GM12878 (cell line): ENCODE measurements at regions not wholly inside any gene's neighbourhood (a gene's known extent, or its start where the extent isn't known, plus 50 kb on each side); places are given as distances from the start of the nearest gene placed in this dataset.

Experiments
- CBFB ChIP-seq: IDR thresholded peaks from 2 replicates; pipeline ENCODE4 v1.6.1; 2016; ENCODE audit warnings: antibody characterized with exemption, low read depth
- CUX1 ChIP-seq: IDR thresholded peaks from 2 replicates; pipeline ENCODE4 v1.6.1; 2012; ENCODE audit warnings: improper control_type of control experiment, low read depth, low read length; ENCODE audit not compliant: insufficient replicate concordance
- EP300 ChIP-seq, 2 experiments: fragments of 150-350 bp in 1 of 2; IDR thresholded peaks; 2 replicates each; pipeline ENCODE4 v1.6.1; 2011 to 2012; ENCODE audit warnings: low read depth in 2 of 2, low read length in 2 of 2, borderline replicate concordance in 1 of 2, improper control_type of control experiment in 1 of 2, inconsistent platforms in 1 of 2; ENCODE audit not compliant: control insufficient read depth in 1 of 2
- EZH2 ChIP-seq: IDR thresholded peaks from 2 replicates; pipeline ENCODE4 v1.6.1; 2012; ENCODE audit warnings: low read depth, mild to moderate bottlenecking, control low read depth, inconsistent platforms, low read length, borderline replicate concordance; ENCODE audit not compliant: control insufficient read depth
- IRF3 ChIP-seq: fragments of 450-650 bp; IDR thresholded peaks from 2 replicates; pipeline ENCODE4 v1.6.1; 2014; ENCODE audit warnings: mild to moderate bottlenecking
- NFIC ChIP-seq: IDR thresholded peaks from 2 replicates; pipeline ENCODE4 v1.6.1; 2012; ENCODE audit warnings: low read depth, mild to moderate bottlenecking, inconsistent platforms, low read length, moderate library complexity
- NR2C2 ChIP-seq: IDR thresholded peaks from 2 replicates; pipeline ENCODE4 v1.6.1; 2011; ENCODE audit warnings: borderline replicate concordance, low read depth; ENCODE audit not compliant: control insufficient read depth, insufficient read length
- NRF1 ChIP-seq: conservative IDR thresholded peaks from 2 replicates; pipeline ENCODE4 v1.6.1; 2011; ENCODE audit warnings: mild to moderate bottlenecking, low read depth, low read length, improper control_type of control experiment
- RFX5 ChIP-seq: IDR thresholded peaks from 2 replicates; pipeline ENCODE4 v1.6.1; 2011; ENCODE audit warnings: low read depth, low read length, improper control_type of control experiment
- SMC3 ChIP-seq: IDR thresholded peaks from 2 replicates; pipeline ENCODE4 v1.6.1; 2011; ENCODE audit warnings: low read length, improper control_type of control experiment, borderline replicate concordance
- SPI1 ChIP-seq: IDR thresholded peaks from 2 replicates; pipeline ENCODE4 v1.6.1; 2011; ENCODE audit warnings: low read depth, mild to moderate bottlenecking, low read length, moderate library complexity, borderline replicate concordance; ENCODE audit not compliant: insufficient read depth
- SRF ChIP-seq, 2 experiments: IDR thresholded peaks; 2 replicates each; pipeline ENCODE4 v1.6.1; 2011; ENCODE audit warnings: low read depth in 2 of 2, low read length in 2 of 2, mild to moderate bottlenecking in 1 of 2, moderate library complexity in 1 of 2
- TF ChIP-seq, protein P1 (sequence below), 3 experiments: IDR thresholded peaks in 2 of 3; conservative IDR thresholded peaks in 1 of 3; 2 replicates each; pipeline ENCODE4 v1.5.1; 2011; ENCODE audit warnings: low read depth in 3 of 3, low read length in 3 of 3, mild to moderate bottlenecking in 3 of 3, control low read depth in 2 of 3, moderate library complexity in 2 of 3, inconsistent platforms in 1 of 3, mixed read lengths in 1 of 3; ENCODE audit not compliant: control insufficient read depth in 2 of 3, insufficient read depth in 1 of 3; ENCODE audit errors: extremely low read depth in 1 of 3

GRCh38 chr1:25073640-25074270, 143.7 kb upstream of the RUNX3 start:
- no peak for TF ChIP-seq IRF3
- TF ChIP-seq, protein P1, sequence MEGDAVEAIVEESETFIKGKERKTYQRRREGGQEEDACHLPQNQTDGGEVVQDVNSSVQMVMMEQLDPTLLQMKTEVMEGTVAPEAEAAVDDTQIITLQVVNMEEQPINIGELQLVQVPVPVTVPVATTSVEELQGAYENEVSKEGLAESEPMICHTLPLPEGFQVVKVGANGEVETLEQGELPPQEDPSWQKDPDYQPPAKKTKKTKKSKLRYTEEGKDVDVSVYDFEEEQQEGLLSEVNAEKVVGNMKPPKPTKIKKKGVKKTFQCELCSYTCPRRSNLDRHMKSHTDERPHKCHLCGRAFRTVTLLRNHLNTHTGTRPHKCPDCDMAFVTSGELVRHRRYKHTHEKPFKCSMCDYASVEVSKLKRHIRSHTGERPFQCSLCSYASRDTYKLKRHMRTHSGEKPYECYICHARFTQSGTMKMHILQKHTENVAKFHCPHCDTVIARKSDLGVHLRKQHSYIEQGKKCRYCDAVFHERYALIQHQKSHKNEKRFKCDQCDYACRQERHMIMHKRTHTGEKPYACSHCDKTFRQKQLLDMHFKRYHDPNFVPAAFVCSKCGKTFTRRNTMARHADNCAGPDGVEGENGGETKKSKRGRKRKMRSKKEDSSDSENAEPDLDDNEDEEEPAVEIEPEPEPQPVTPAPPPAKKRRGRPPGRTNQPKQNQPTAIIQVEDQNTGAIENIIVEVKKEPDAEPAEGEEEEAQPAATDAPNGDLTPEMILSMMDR (IDR thresholded peaks at IDR 0.05 in 2 of 3, conservative IDR thresholded peaks at IDR 0.05 in 1 of 3; ENCODE audit: control insufficient read depth in 2 of 3, extremely low read depth in 1 of 3, insufficient read depth in 1 of 3, low read depth in 3 of 3, low read length in 3 of 3), result no peak
- TF ChIP-seq SMC3, result no peak
- no peak for TF ChIP-seq CUX1
- TF ChIP-seq NFIC, result no peak
- no peak for TF ChIP-seq CBFB
- TF ChIP-seq EZH2, result no peak
- TF ChIP-seq NRF1, result no peak
- no peak for TF ChIP-seq EP300 (IDR thresholded peaks at IDR 0.05; ENCODE audit: borderline replicate concordance in 1 of 2, control insufficient read depth in 1 of 2, low read depth in 2 of 2, low read length in 2 of 2)
- TF ChIP-seq NR2C2, result no peak
- TF ChIP-seq SPI1, result no peak
- TF ChIP-seq SRF (IDR thresholded peaks at IDR 0.05; ENCODE audit: low read depth in 2 of 2, low read length in 2 of 2), result no peak
- TF ChIP-seq RFX5, result no peak
